ENCODE measurements at regions not wholly inside any gene's neighbourhood (a gene's known extent, or its start where the extent isn't known, plus 50 kb on each side); places are given as distances from the start of the nearest gene placed in this dataset.
A peak's percentile ranks its signal among the peaks of the same experiment; 100 is the strongest.

DNA sequence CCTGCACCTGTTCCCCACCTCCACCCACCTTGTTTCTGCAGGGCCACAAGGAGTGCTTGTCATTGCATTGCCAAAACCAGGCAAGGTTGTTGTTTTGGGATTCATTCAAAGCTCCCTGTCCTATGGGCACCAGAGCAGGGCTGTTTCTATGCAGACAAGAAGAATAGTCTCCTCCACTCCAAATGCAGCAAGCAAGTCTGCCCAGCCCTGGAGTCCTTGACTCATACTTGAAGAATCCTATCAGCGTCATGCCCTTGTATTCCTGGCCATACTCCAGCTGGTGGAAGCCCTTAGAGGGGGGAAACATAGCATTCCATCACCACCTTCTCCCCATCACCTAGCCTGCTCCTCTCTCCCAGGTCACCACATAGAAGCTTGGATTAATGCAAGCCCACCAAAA lies 145.3 kb upstream of the ECI2 start:
- BruUV-seq (replicated peaks), result no TSS peak
- no peak overlapping the region for H3K4me3 ChIP-seq (ENCODE audit: low read depth in 2 of 2, low read length in 2 of 2)
- DNase-seq (ENCODE audit: low read depth, low spot score) (no peak), ATAC-seq (peak; percentile 54; the same call in 1 of the 2 replicates)
- TF ChIP-seq POLR2AphosphoS5 (IDR thresholded peaks at IDR 0.05; ENCODE audit: low read depth, low read length) (no peak), SIN3A (IDR thresholded peaks at IDR 0.05; ENCODE audit: borderline replicate concordance, insufficient read depth, low read depth, low read length) (no peak), TCF7L2 (IDR thresholded peaks at IDR 0.05; ENCODE audit: low read depth, low read length) (no peak)
- TF ChIP-seq, protein P1, sequence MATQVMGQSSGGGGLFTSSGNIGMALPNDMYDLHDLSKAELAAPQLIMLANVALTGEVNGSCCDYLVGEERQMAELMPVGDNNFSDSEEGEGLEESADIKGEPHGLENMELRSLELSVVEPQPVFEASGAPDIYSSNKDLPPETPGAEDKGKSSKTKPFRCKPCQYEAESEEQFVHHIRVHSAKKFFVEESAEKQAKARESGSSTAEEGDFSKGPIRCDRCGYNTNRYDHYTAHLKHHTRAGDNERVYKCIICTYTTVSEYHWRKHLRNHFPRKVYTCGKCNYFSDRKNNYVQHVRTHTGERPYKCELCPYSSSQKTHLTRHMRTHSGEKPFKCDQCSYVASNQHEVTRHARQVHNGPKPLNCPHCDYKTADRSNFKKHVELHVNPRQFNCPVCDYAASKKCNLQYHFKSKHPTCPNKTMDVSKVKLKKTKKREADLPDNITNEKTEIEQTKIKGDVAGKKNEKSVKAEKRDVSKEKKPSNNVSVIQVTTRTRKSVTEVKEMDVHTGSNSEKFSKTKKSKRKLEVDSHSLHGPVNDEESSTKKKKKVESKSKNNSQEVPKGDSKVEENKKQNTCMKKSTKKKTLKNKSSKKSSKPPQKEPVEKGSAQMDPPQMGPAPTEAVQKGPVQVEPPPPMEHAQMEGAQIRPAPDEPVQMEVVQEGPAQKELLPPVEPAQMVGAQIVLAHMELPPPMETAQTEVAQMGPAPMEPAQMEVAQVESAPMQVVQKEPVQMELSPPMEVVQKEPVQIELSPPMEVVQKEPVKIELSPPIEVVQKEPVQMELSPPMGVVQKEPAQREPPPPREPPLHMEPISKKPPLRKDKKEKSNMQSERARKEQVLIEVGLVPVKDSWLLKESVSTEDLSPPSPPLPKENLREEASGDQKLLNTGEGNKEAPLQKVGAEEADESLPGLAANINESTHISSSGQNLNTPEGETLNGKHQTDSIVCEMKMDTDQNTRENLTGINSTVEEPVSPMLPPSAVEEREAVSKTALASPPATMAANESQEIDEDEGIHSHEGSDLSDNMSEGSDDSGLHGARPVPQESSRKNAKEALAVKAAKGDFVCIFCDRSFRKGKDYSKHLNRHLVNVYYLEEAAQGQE (IDR thresholded peaks at IDR 0.05; ENCODE audit: insufficient read depth in 1 of 2, low read depth in 2 of 2, low read length in 1 of 2), result no peak
- TF ChIP-seq, protein P2, sequence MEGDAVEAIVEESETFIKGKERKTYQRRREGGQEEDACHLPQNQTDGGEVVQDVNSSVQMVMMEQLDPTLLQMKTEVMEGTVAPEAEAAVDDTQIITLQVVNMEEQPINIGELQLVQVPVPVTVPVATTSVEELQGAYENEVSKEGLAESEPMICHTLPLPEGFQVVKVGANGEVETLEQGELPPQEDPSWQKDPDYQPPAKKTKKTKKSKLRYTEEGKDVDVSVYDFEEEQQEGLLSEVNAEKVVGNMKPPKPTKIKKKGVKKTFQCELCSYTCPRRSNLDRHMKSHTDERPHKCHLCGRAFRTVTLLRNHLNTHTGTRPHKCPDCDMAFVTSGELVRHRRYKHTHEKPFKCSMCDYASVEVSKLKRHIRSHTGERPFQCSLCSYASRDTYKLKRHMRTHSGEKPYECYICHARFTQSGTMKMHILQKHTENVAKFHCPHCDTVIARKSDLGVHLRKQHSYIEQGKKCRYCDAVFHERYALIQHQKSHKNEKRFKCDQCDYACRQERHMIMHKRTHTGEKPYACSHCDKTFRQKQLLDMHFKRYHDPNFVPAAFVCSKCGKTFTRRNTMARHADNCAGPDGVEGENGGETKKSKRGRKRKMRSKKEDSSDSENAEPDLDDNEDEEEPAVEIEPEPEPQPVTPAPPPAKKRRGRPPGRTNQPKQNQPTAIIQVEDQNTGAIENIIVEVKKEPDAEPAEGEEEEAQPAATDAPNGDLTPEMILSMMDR (IDR thresholded peaks at IDR 0.05), result no peak
- H3K27ac ChIP-seq (ENCODE audit: low read length), result no peak overlapping the region
- H3K4me1 ChIP-seq (ENCODE audit: control insufficient read depth, insufficient read depth, low read length), result peaks cover 7% of the 10 kb centered on the region
- in situ Hi-C loops (cut with HindIII; ENCODE audit: low pct_unique_long_range_greater_than_20kb, low sequenced_read_pairs) (no loop called here), intact Hi-C loops (cut with micrococcal nuclease; ENCODE audit: unreplicated experiment) (no loop called here)
- no peaks in the 10 kb centered on the region for H3K9me3 ChIP-seq (ENCODE audit: control insufficient read depth, insufficient read depth, low read depth, low read length)
- peaks cover 7% of the 10 kb centered on the region; the same call in 1 of the 2 replicates for H3K27me3 ChIP-seq (ENCODE audit: control insufficient read depth, insufficient read depth, low read length)
- H3K36me3 ChIP-seq (ENCODE audit: control insufficient read depth, insufficient read depth, low read length), result no peaks in the 10 kb centered on the region
- ChIA-PET POLR2A (no interaction called here), CTCF (no interaction called here)

DNA sequence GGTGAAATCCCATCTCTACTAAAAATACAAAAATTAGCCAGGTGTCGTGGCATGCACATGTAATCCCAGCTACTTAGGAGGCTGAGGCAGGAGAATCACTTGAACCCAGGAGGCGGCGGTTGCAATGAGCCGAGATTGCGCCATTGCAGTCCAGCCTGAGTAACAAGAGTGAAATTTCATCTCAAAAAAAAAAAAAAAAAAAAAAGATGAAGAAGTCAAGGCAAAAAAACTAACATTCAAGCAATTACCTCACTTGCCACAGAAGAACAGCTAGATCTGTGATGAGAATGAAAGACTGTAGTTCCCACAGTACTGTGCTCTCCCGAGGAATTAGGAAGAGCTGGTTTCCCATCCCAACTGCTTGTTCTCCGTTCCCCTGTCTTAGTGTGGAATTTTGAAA lies 144.7 kb upstream of the ECI2 start:
- intact Hi-C loops (cut with micrococcal nuclease; ENCODE audit: unreplicated experiment), result no loop called here
- ChIA-PET POLR2A (interaction anchor here (0.5 kb wide), 1 partner anchor 141 kb away, joined by 3 read pairs; no protein-coding TSS in a partner anchor), CTCF (no interaction called here)
- H3K27me3 ChIP-seq (ENCODE audit: control insufficient read depth, insufficient read depth, low read length), result peaks cover 7% of the 10 kb centered on the region; the same call in 1 of the 2 replicates
- no peak for ATAC-seq
- H3K9me3 ChIP-seq (ENCODE audit: control insufficient read depth, insufficient read depth, low read depth, low read length), result no peaks in the 10 kb centered on the region
- in situ Hi-C loops (cut with HindIII; ENCODE audit: low pct_unique_long_range_greater_than_20kb, low sequenced_read_pairs), result no loop called here
- TF ChIP-seq POLR2AphosphoS5 (IDR thresholded peaks at IDR 0.05; ENCODE audit: low read depth, low read length) (no peak), TCF7L2 (IDR thresholded peaks at IDR 0.05; ENCODE audit: low read depth, low read length) (no peak)
- TF ChIP-seq, protein P1 (IDR thresholded peaks at IDR 0.05; ENCODE audit: insufficient read depth in 1 of 2, low read depth in 2 of 2, low read length in 1 of 2), result no peak
- TF ChIP-seq, protein P2 (IDR thresholded peaks at IDR 0.05), result no peak
- no peak overlapping the region for H3K27ac ChIP-seq (ENCODE audit: low read length)
- H3K36me3 ChIP-seq (ENCODE audit: control insufficient read depth, insufficient read depth, low read length), result no peaks in the 10 kb centered on the region
- DNase-seq (ENCODE audit: low read depth, low spot score), result no peak
- BruUV-seq (replicated peaks), result no TSS peak
- peaks cover 7% of the 10 kb centered on the region for H3K4me1 ChIP-seq (ENCODE audit: control insufficient read depth, insufficient read depth, low read length)
- H3K4me3 ChIP-seq (ENCODE audit: low read depth in 2 of 2, low read length in 2 of 2), result no peak overlapping the region

All from Panc1 (cell line).